CD4-positive, CD25-positive, alpha-beta regulatory T cell (primary cell): ENCODE measurements at regions not wholly inside any gene's neighbourhood (a gene's known extent, or its start where the extent isn't known, plus 50 kb on each side); places are given as distances from the start of the nearest gene placed in this dataset.

Experiments
- ATAC-seq, 2 donors: fragments of 150-1000 bp; cut with Tn5 transposase; one replicate each; pipeline ENCODE4 v1.10.0; 2021; ENCODE audit warnings: low read depth in 2 of 2, moderate number of reproducible peaks in 2 of 2, moderate library complexity in 1 of 2
- DNase-seq, 3 donors: peaks; one replicate each; pipeline versions ENCODE4 v3.0.0 to v3.0.0-alpha.2; 2012 to 2022; ENCODE audit warnings: mixed read lengths in 1 of 3
- H3K27ac ChIP-seq: one replicate; pipeline ENCODE4 v1.7.0; 2013; ENCODE audit warnings: mild to moderate bottlenecking, low read length; ENCODE audit not compliant: insufficient read depth, poor library complexity, severe bottlenecking
- H3K27me3 ChIP-seq: one replicate; pipeline ENCODE4 v1.7.0; 2013; ENCODE audit warnings: low read length; ENCODE audit not compliant: control insufficient read depth, insufficient read depth
- H3K36me3 ChIP-seq: one replicate; pipeline ENCODE4 v1.7.0; 2013; ENCODE audit warnings: mild to moderate bottlenecking, low read length, moderate library complexity; ENCODE audit not compliant: control insufficient read depth, insufficient read depth
- H3K4me1 ChIP-seq: 2 replicates; pipeline ENCODE4 v1.7.0; 2013; ENCODE audit warnings: mild to moderate bottlenecking, low read length; ENCODE audit not compliant: insufficient read depth, control insufficient read depth, poor library complexity, severe bottlenecking
- H3K4me3 ChIP-seq: one replicate; pipeline ENCODE4 v1.7.0; 2013; ENCODE audit warnings: low read depth, mild to moderate bottlenecking, low read length, moderate library complexity
- H3K9me3 ChIP-seq, 2 experiments: 1 replicate in 1 of 2; 2 replicates in 1 of 2; pipeline ENCODE4 v1.7.0; 2013; ENCODE audit warnings: low read length in 2 of 2, mild to moderate bottlenecking in 1 of 2, moderate library complexity in 1 of 2; ENCODE audit not compliant: control insufficient read depth in 2 of 2
- H3K27ac Mint-ChIP-seq, 3 donors: one replicate each; pipeline ENCODE4 v1.8.0; 2020 to 2022; ENCODE audit warnings: mild to moderate bottlenecking in 3 of 3, mixed read lengths in 3 of 3, moderate library complexity in 2 of 3
- H3K27me3 Mint-ChIP-seq: one replicate; pipeline ENCODE4 v1.8.0; 2022; ENCODE audit warnings: mild to moderate bottlenecking, mixed read lengths
- H3K36me3 Mint-ChIP-seq: one replicate; pipeline ENCODE4 v1.8.0; 2020; ENCODE audit warnings: mixed read lengths
- H3K4me1 Mint-ChIP-seq, 4 donors: one replicate each; pipeline ENCODE4 v1.8.0; 2020 to 2022; ENCODE audit warnings: mixed read lengths in 4 of 4, mild to moderate bottlenecking in 1 of 4
- H3K4me3 Mint-ChIP-seq, 4 donors: one replicate each; pipeline ENCODE4 v1.8.0; 2020 to 2022; ENCODE audit warnings: mild to moderate bottlenecking in 4 of 4, mixed read lengths in 4 of 4, moderate library complexity in 3 of 4
- H3K9me3 Mint-ChIP-seq, 7 donors: one replicate each; pipeline ENCODE4 v1.8.0; 2020 to 2022; ENCODE audit warnings: mixed read lengths in 7 of 7, mild to moderate bottlenecking in 3 of 7, moderate library complexity in 2 of 7

DNA sequence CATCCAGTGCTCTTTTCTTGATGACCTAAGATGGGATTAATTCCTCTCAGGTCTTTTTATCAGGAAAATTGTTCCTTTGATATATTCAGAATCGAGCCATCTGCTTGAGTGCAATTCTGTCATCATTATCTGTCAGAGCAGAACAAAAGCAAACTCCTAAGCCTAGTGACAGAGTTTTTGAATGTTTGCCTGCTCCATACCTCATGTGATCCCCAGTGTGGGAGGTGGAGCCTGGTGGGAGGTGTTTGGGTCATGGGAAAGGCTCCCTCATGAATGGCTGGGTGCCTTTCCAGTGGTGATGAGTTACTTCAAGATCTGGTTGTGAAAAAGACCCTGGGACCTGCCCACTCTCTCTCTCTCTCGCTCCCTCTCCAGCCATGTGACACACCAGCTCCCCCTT, 628.2 kb downstream of the CDH11 start:
- H3K4me3 Mint-ChIP-seq = no peak overlapping the region
- no peaks in the 10 kb centered on the region for H3K4me1 Mint-ChIP-seq
- no peaks in the 10 kb centered on the region for H3K36me3 Mint-ChIP-seq
- ATAC-seq = no peak
- no peak for DNase-seq
- Histone ChIP-seq H3K4me1 (no peaks in the 10 kb centered on the region), H3K27me3 (no peaks in the 10 kb centered on the region), H3K4me3 (no peak overlapping the region), H3K36me3 (no peaks in the 10 kb centered on the region), H3K9me3 (peaks cover 5 to 7% of the 10 kb centered on the region in 2 experiments), H3K27ac (no peak overlapping the region)
- H3K27me3 Mint-ChIP-seq = no peaks in the 10 kb centered on the region
- no peak overlapping the region for H3K27ac Mint-ChIP-seq
- peaks cover 3 to 26% (median 9%) of the 10 kb centered on the region in 7 donors for H3K9me3 Mint-ChIP-seq

DNA sequence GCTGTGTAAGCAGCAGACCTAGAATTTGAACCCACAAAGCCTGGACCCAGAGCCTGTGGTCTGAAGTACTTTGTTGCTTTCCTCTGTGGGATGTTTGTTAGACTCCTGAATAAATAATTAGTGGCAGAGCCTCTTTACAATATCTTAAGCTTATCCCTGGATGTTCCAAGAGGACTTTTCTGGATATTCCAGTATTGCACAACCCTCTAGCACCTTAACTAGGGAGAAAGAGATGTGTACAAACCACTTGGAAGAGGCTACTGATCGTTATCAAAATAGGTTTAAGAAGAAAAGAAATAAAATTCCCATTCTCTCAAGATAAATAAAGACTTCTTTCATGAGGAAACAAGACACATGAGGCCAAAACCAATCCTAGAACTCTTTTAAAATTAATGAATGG, 632.4 kb downstream of the CDH11 start:
- no peak overlapping the region for H3K4me3 Mint-ChIP-seq
- H3K9me3 Mint-ChIP-seq = peaks cover 5 to 36% (median 11%) of the 10 kb centered on the region in 7 donors
- ATAC-seq = no peak
- H3K36me3 ChIP-seq = no peaks in the 10 kb centered on the region
- H3K27me3 ChIP-seq = no peaks in the 10 kb centered on the region
- H3K4me3 ChIP-seq = no peak overlapping the region
- H3K9me3 ChIP-seq = peaks cover 5 to 7% of the 10 kb centered on the region in 2 experiments
- H3K36me3 Mint-ChIP-seq = no peaks in the 10 kb centered on the region
- no peaks in the 10 kb centered on the region for H3K4me1 Mint-ChIP-seq
- H3K27me3 Mint-ChIP-seq = no peaks in the 10 kb centered on the region
- no peaks in the 10 kb centered on the region for H3K4me1 ChIP-seq
- no peak overlapping the region for H3K27ac Mint-ChIP-seq
- no peak overlapping the region for H3K27ac ChIP-seq
- DNase-seq = no peak

DNA sequence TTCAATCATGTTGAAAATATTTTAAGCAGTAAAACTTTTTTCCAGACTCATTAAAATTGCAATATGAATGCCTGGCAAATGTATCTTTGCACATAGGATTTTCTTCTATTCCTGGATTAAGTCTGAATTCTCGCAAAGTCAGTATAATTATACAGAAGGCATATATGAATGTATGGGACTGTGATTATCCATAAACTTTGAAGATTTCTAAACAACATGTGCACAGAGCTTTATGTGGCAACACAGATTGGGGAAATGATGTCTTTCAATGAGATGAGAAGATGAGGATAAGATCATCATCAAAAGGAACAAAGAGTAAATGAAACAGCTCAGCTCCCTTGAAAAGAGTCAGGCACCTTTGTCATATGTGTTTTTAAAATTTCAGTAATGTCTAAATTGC, 635.3 kb downstream of the CDH11 start:
- no peaks in the 10 kb centered on the region for H3K4me1 ChIP-seq
- H3K27me3 ChIP-seq = no peaks in the 10 kb centered on the region
- DNase-seq (no peak), ATAC-seq (no peak)
- H3K4me3 ChIP-seq = no peak overlapping the region
- peaks cover 5 to 26% (median 12%) of the 10 kb centered on the region in 7 donors for H3K9me3 Mint-ChIP-seq
- peaks cover 5 to 7% of the 10 kb centered on the region in 2 experiments for H3K9me3 ChIP-seq
- H3K36me3 ChIP-seq = no peaks in the 10 kb centered on the region
- H3K4me1 Mint-ChIP-seq = no peaks in the 10 kb centered on the region
- H3K27me3 Mint-ChIP-seq = no peaks in the 10 kb centered on the region
- H3K4me3 Mint-ChIP-seq = no peak overlapping the region
- no peak overlapping the region for H3K27ac ChIP-seq
- H3K36me3 Mint-ChIP-seq = no peaks in the 10 kb centered on the region
- no peak overlapping the region for H3K27ac Mint-ChIP-seq

DNA sequence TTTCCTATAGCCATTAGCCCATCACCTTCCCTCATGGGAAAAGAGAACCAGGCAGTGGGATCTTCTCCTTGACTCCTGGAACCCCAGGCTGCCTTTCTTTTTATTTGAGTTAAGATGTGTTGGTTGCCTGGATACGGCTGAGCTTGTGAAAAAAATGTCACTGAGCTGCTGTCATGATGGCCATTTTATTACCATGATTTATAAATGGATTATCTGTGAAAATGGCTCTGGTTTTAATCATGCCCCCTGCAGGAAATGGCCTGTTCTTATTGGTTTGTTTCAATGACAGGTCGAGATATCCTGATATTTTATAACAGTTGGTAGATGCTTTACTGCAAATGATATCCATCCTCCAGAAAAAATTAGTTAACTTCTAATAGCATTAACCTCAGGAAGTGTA, 640.4 kb downstream of the CDH11 start:
- no peak overlapping the region for H3K27ac ChIP-seq
- H3K36me3 Mint-ChIP-seq = no peaks in the 10 kb centered on the region
- no peak for DNase-seq
- ATAC-seq = no peak
- no peaks in the 10 kb centered on the region for H3K27me3 ChIP-seq
- no peaks in the 10 kb centered on the region for H3K27me3 Mint-ChIP-seq
- H3K4me3 ChIP-seq = no peak overlapping the region
- no peak overlapping the region for H3K27ac Mint-ChIP-seq
- no peaks in the 10 kb centered on the region for H3K4me1 ChIP-seq
- peaks cover 2 to 5% of the 10 kb centered on the region in 2 experiments for H3K9me3 ChIP-seq
- no peaks in the 10 kb centered on the region for H3K4me1 Mint-ChIP-seq
- H3K36me3 ChIP-seq = no peaks in the 10 kb centered on the region
- H3K4me3 Mint-ChIP-seq = no peak overlapping the region
- peaks cover 0 to 31% (median 11%) of the 10 kb centered on the region in 7 donors for H3K9me3 Mint-ChIP-seq

DNA sequence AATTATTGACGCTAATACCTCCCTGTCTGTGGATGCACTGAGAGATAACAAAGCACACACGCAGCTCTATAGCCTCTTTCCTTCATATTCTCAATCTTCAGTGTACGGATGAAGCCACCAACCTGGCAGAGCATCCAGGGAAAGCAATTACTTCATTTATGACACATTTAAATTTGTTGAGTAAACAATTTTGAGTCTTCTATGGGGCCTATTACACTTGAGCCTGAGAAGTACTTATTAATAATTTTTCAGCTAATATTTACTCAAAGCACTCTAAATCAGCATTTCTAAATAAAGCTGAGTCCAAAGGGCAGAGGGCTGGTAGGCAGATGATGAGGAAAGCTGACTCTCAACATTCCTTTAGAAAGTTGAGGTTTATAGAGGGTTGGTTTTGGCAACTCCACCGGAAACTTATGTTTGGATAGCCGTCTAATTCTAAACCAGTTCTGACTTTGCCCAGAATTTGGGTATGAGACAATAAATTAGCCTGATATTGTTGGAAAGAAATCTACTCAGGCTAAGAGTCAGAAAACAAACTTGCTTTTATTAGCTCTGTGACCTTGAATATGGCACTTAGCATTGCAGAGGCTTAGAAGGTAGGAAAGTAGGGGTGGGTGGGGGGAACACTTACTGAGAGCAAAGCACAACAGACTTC, 643.5 kb downstream of the CDH11 start:
- Mint-ChIP-seq H3K27me3 (no peaks in the 10 kb centered on the region), H3K4me1 (no peaks in the 10 kb centered on the region), H3K36me3 (no peaks in the 10 kb centered on the region), H3K27ac (no peak overlapping the region), H3K4me3 (no peak overlapping the region), H3K9me3 (peaks cover 0 to 24% (median 6%) of the 10 kb centered on the region in 7 donors)
- Histone ChIP-seq H3K27me3 (no peaks in the 10 kb centered on the region), H3K36me3 (no peaks in the 10 kb centered on the region), H3K4me1 (no peaks in the 10 kb centered on the region), H3K4me3 (no peak overlapping the region), H3K9me3 (peaks cover 2 to 5% of the 10 kb centered on the region in 2 experiments), H3K27ac (no peak overlapping the region)
- ATAC-seq (no peak), DNase-seq (no peak)

DNA sequence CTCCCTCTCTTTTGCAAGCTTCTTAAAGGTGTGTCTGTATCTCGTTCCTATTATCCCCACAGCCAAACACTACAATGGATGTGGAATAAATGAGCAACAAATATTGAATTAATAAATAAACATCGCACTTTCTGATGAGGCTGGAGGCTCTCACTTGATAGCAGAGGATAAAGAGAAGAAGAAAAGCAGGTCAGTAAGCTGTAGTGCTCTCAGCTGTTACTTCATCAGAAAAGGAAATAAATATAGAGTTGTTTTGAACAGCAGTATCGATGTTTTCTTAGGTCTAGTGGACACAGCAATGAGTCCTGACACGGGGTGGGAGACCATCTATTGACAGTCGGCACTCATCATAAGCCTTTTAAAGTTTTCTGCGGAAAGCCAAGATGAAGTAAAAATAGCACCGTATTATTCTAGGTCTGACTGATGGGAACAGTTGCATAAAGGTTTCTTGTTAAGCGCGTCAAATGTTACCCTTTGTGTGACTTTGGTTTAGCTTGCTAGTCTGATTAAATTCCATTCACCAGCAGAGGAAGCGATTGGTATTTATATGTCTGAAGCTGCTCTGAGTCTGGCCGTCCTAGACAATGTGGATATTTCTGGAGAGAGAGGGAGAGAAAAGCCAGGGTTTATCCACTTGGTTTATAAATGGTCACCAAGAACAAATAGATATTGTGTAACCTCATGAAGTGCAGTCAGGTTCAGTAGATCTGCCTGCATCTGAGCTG, 646.1 kb downstream of the CDH11 start:
- Mint-ChIP-seq H3K27ac (no peak overlapping the region), H3K9me3 (peaks cover 3 to 27% (median 6%) of the 10 kb centered on the region in 7 donors), H3K4me3 (no peak overlapping the region), H3K27me3 (no peaks in the 10 kb centered on the region), H3K4me1 (no peaks in the 10 kb centered on the region), H3K36me3 (no peaks in the 10 kb centered on the region)
- Histone ChIP-seq H3K4me1 (no peaks in the 10 kb centered on the region), H3K27me3 (no peaks in the 10 kb centered on the region), H3K27ac (no peak overlapping the region), H3K9me3 (peaks cover 3 to 5% of the 10 kb centered on the region in 2 experiments), H3K4me3 (no peak overlapping the region), H3K36me3 (no peaks in the 10 kb centered on the region)
- ATAC-seq (no peak), DNase-seq (no peak)

DNA sequence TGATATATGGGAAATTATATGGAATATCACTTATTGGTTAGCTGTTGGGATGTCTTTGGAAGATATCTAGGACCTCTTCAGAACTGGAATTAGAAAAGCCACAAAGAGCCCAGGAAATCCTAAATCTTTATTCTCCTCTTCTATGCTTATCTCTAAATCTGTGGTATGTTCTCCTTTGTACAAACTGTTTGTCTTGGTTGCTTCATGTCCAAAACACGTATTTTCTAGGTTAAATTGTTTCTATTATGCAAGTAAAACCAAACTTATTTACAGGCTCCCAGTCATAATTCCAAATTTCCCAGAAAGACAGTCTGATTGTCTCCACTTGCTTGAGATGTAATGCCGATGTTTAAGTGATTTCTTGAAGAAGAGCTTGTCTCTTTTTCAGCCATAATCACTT, 650.9 kb downstream of the CDH11 start:
- H3K9me3 ChIP-seq = peaks cover 0 to 3% of the 10 kb centered on the region in 2 experiments
- H3K9me3 Mint-ChIP-seq = peaks cover 6 to 36% (median 11%) of the 10 kb centered on the region in 7 donors
- no peaks in the 10 kb centered on the region for H3K4me1 Mint-ChIP-seq
- no peaks in the 10 kb centered on the region for H3K36me3 Mint-ChIP-seq
- no peak overlapping the region for H3K27ac Mint-ChIP-seq
- DNase-seq (no peak), ATAC-seq (no peak)
- H3K27me3 ChIP-seq = no peaks in the 10 kb centered on the region
- H3K27ac ChIP-seq = no peak overlapping the region
- H3K4me3 ChIP-seq = no peak overlapping the region
- H3K27me3 Mint-ChIP-seq = no peaks in the 10 kb centered on the region
- no peaks in the 10 kb centered on the region for H3K36me3 ChIP-seq
- no peaks in the 10 kb centered on the region for H3K4me1 ChIP-seq
- no peak overlapping the region for H3K4me3 Mint-ChIP-seq
